ENCODE measurements at regions not wholly inside any gene's neighbourhood (a gene's known extent, or its start where the extent isn't known, plus 50 kb on each side); places are given as distances from the start of the nearest gene placed in this dataset.

- no peaks in the 10 kb centered on the region for H3K36me3 ChIP-seq (ENCODE audit: insufficient read depth, low read length, poor library complexity, severe bottlenecking)
- H3K4me3 ChIP-seq (ENCODE audit: low read depth, low read length, poor library complexity, severe bottlenecking) = no peak overlapping the region
- no peak overlapping the region for H3K27ac ChIP-seq (ENCODE audit: low read depth, low read length, poor library complexity, severe bottlenecking)
- DNase-seq (ENCODE audit: low spot score) = no peak
- TF ChIP-seq CTCF (conservative IDR thresholded peaks at IDR 0.05; ENCODE audit: low read depth, low read length) (no peak), EZH2 (IDR thresholded peaks at IDR 0.05; ENCODE audit: borderline replicate concordance, low read depth, low read length, poor library complexity, severe bottlenecking) (no peak)
- no peaks in the 10 kb centered on the region for H3K27me3 ChIP-seq (replicated peaks; ENCODE audit: insufficient read depth, low read depth, low read length, poor library complexity)
- ChIA-PET CTCF (no interaction called here), POLR2A (ENCODE audit: low non-redundant PET) (no interaction called here)
- BruUV-seq (replicated peaks) = no TSS peak
- H3K9me3 ChIP-seq (ENCODE audit: low read depth, low read length, poor library complexity, severe bottlenecking) = no peaks in the 10 kb centered on the region
- intact Hi-C loops (cut with micrococcal nuclease; ENCODE audit: unreplicated experiment) = no loop called here
- H3K4me1 ChIP-seq (ENCODE audit: insufficient read depth, low read length, poor library complexity, severe bottlenecking) = peaks cover 10% of the 10 kb centered on the region
Measured at GRCh38 chr2:160687629-160688028, 194.0 kb upstream of the RBMS1 start.

GRCh38 chr2:160689441-160689840, 195.8 kb upstream of the RBMS1 start:
- Histone ChIP-seq H3K9me3 (ENCODE audit: low read depth, low read length, poor library complexity, severe bottlenecking) (no peaks in the 10 kb centered on the region), H3K27ac (ENCODE audit: low read depth, low read length, poor library complexity, severe bottlenecking) (no peak overlapping the region), H3K4me3 (ENCODE audit: low read depth, low read length, poor library complexity, severe bottlenecking) (no peak overlapping the region), H3K4me1 (ENCODE audit: insufficient read depth, low read length, poor library complexity, severe bottlenecking) (peaks cover 12% of the 10 kb centered on the region), H3K27me3 (replicated peaks; ENCODE audit: insufficient read depth, low read depth, low read length, poor library complexity) (no peaks in the 10 kb centered on the region), H3K36me3 (ENCODE audit: insufficient read depth, low read length, poor library complexity, severe bottlenecking) (no peaks in the 10 kb centered on the region)
- BruUV-seq (replicated peaks) = no TSS peak
- POLR2A ChIA-PET (ENCODE audit: low non-redundant PET) = no interaction called here
- no peak for DNase-seq (ENCODE audit: low spot score)
- no peak for TF ChIP-seq CTCF (conservative IDR thresholded peaks at IDR 0.05; ENCODE audit: low read depth, low read length)
- CTCF ChIA-PET = no interaction called here
- intact Hi-C loops (cut with micrococcal nuclease; ENCODE audit: unreplicated experiment) = no loop called here

- CTCF ChIA-PET = no interaction called here
Measured at GRCh38 chr2:160694221-160694620, 200.6 kb upstream of the RBMS1 start.

More at GRCh38 chr2:160694221-160694620, 200.6 kb upstream of the RBMS1 start:
- DNase-seq (ENCODE audit: low spot score) = no peak
- no peaks in the 10 kb centered on the region for H3K9me3 ChIP-seq (ENCODE audit: low read depth, low read length, poor library complexity, severe bottlenecking)
- POLR2A ChIA-PET (ENCODE audit: low non-redundant PET) = no interaction called here
- H3K27ac ChIP-seq (ENCODE audit: low read depth, low read length, poor library complexity, severe bottlenecking) = no peak overlapping the region
- peaks cover 26% of the 10 kb centered on the region for H3K4me1 ChIP-seq (ENCODE audit: insufficient read depth, low read length, poor library complexity, severe bottlenecking)
- H3K27me3 ChIP-seq (replicated peaks; ENCODE audit: insufficient read depth, low read depth, low read length, poor library complexity) = no peaks in the 10 kb centered on the region
- intact Hi-C loops (cut with micrococcal nuclease; ENCODE audit: unreplicated experiment) = no loop called here
- TF ChIP-seq CTCF (conservative IDR thresholded peaks at IDR 0.05; ENCODE audit: low read depth, low read length) (no peak), EZH2 (IDR thresholded peaks at IDR 0.05; ENCODE audit: borderline replicate concordance, low read depth, low read length, poor library complexity, severe bottlenecking) (no peak)
- H3K4me3 ChIP-seq (ENCODE audit: low read depth, low read length, poor library complexity, severe bottlenecking) = no peak overlapping the region
- no peaks in the 10 kb centered on the region for H3K36me3 ChIP-seq (ENCODE audit: insufficient read depth, low read length, poor library complexity, severe bottlenecking)
- no TSS peak for BruUV-seq (replicated peaks)
